SK-N-SH treated with all-trans-retinoic acid at 6 μM for 48 hours (cell line): ENCODE measurements at regions not wholly inside any gene's neighbourhood (a gene's known extent, or its start where the extent isn't known, plus 50 kb on each side); places are given as distances from the start of the nearest gene placed in this dataset.

Experiments
- ATAC-seq: fragments of 200-7000 bp; cut with Tn5 transposase; 3 replicates; pipeline ENCODE4 v1.9.1; 2020; ENCODE audit warnings: mild to moderate bottlenecking, moderate library complexity
- ARNTL ChIP-seq: fragments of 450-650 bp; formaldehyde crosslinking; IDR thresholded peaks from 2 replicates; pipeline ENCODE4 v1.5.0; 2020; ENCODE audit warnings: low read depth, mild to moderate bottlenecking, moderate library complexity, borderline replicate concordance
- BACH2 ChIP-seq: fragments of 250-450 bp; sonication (Bioruptor Pico); IDR thresholded peaks from 2 replicates; pipeline ENCODE4 v1.9.0; 2021; ENCODE audit warnings: mild to moderate bottlenecking, borderline replicate concordance
- CREB5 ChIP-seq: fragments of 250-450 bp; sonication (Bioruptor Pico); IDR thresholded peaks from 2 replicates; pipeline ENCODE4 v1.5.1; 2020; ENCODE audit warnings: low read depth, mild to moderate bottlenecking, moderate library complexity
- CSDC2 ChIP-seq: fragments of 250-450 bp; sonication (Bioruptor Pico); IDR thresholded peaks from 2 replicates; pipeline ENCODE4 v1.5.0; 2020; ENCODE audit warnings: mild to moderate bottlenecking, moderate library complexity
- CSRNP3 ChIP-seq: fragments of 250-450 bp; sonication (Bioruptor Pico); IDR thresholded peaks from 2 replicates; pipeline ENCODE4 v1.5.1; 2021; ENCODE audit warnings: mild to moderate bottlenecking, moderate library complexity
- GLIS3 ChIP-seq: fragments of 250-450 bp; sonication (Bioruptor Pico); IDR thresholded peaks from 2 replicates; pipeline ENCODE4 v1.5.0; 2020; ENCODE audit warnings: mild to moderate bottlenecking, moderate library complexity
- OSR1 ChIP-seq: fragments of 250-450 bp; sonication (Bioruptor Pico); IDR thresholded peaks from 2 replicates; pipeline ENCODE4 v1.8.0; 2022; ENCODE audit warnings: moderate library complexity, mild to moderate bottlenecking, inconsistent platforms
- POU6F1 ChIP-seq: fragments of 250-450 bp; sonication (Bioruptor Pico); IDR thresholded peaks from 2 replicates; pipeline ENCODE4 v1.8.0; 2021; ENCODE audit warnings: low read depth, mild to moderate bottlenecking, moderate library complexity, borderline replicate concordance
- PPARA ChIP-seq: fragments of 250-450 bp; sonication (Bioruptor Pico); IDR thresholded peaks from 2 replicates; pipeline ENCODE4 v1.5.0; 2020; ENCODE audit warnings: mild to moderate bottlenecking, borderline replicate concordance
- RARB ChIP-seq: fragments of 250-450 bp; sonication (Bioruptor Pico); IDR thresholded peaks from 2 replicates; pipeline ENCODE4 v1.8.0; 2021; ENCODE audit warnings: mild to moderate bottlenecking, moderate library complexity
- SNAI2 ChIP-seq: fragments of 250-450 bp; sonication (Bioruptor Pico); IDR thresholded peaks from 2 replicates; pipeline ENCODE4 v1.5.0; 2020; ENCODE audit warnings: mild to moderate bottlenecking, moderate library complexity
- TCF4 ChIP-seq: fragments of 250-450 bp; sonication (Bioruptor Pico); IDR thresholded peaks from 2 replicates; pipeline ENCODE4 v1.8.0; 2021; ENCODE audit warnings: mild to moderate bottlenecking, moderate library complexity, borderline replicate concordance
- TOX ChIP-seq: fragments of 250-450 bp; sonication (Bioruptor Pico); IDR thresholded peaks from 2 replicates; pipeline ENCODE4 v1.8.0; 2021; ENCODE audit warnings: mild to moderate bottlenecking, moderate library complexity, borderline replicate concordance
- TSHZ2 ChIP-seq: fragments of 250-450 bp; sonication (Bioruptor Pico); IDR thresholded peaks from 2 replicates; pipeline ENCODE4 v1.5.0; 2020; ENCODE audit warnings: mild to moderate bottlenecking, moderate library complexity
- ZC3H10 ChIP-seq: fragments of 250-450 bp; sonication (Bioruptor Pico); IDR thresholded peaks from 2 replicates; pipeline ENCODE4 v1.5.1; 2021; ENCODE audit warnings: mild to moderate bottlenecking, moderate library complexity
- ZFP3 ChIP-seq: fragments of 250-450 bp; sonication (Bioruptor Pico); IDR thresholded peaks from 2 replicates; pipeline ENCODE4 v1.5.0; 2020; ENCODE audit warnings: mild to moderate bottlenecking, moderate library complexity
- ZNF565 ChIP-seq: fragments of 450-650 bp; formaldehyde crosslinking; conservative IDR thresholded peaks from 2 replicates; pipeline ENCODE4 v1.5.0; 2020; ENCODE audit warnings: low read depth, mild to moderate bottlenecking, moderate library complexity
- ZNF70 ChIP-seq: fragments of 450-650 bp; formaldehyde crosslinking; IDR thresholded peaks from 2 replicates; pipeline ENCODE4 v1.5.0; 2020; ENCODE audit warnings: mild to moderate bottlenecking, moderate library complexity
- ZNF8 ChIP-seq: fragments of 450-650 bp; formaldehyde crosslinking; IDR thresholded peaks from 2 replicates; pipeline ENCODE4 v1.5.0; 2020; ENCODE audit warnings: mild to moderate bottlenecking, moderate library complexity

- peak; percentile 45; the same call in 2 of the 3 replicates for ATAC-seq
- TF ChIP-seq ZNF565 (no peak), TOX (CRISPR knock-in tag) (no peak), CREB5 (CRISPR knock-in tag) (no peak), POU6F1 (CRISPR knock-in tag) (no peak), BACH2 (CRISPR knock-in tag) (no peak), OSR1 (no peak), ARNTL (CRISPR knock-in tag) (no peak), ZC3H10 (CRISPR knock-in tag) (no peak), RARB (no peak), PPARA (CRISPR knock-in tag) (no peak), SNAI2 (CRISPR knock-in tag) (no peak), TSHZ2 (CRISPR knock-in tag) (no peak)
Measured at GRCh38 chrX:69229436-69229835, 64.2 kb upstream of the PJA1 start.

- TF ChIP-seq RARB (no peak), TCF4 (no peak), ZNF8 (no peak), CSDC2 (CRISPR knock-in tag) (no peak), SNAI2 (CRISPR knock-in tag) (no peak), ARNTL (CRISPR knock-in tag) (no peak), GLIS3 (no peak), CREB5 (CRISPR knock-in tag) (no peak), CSRNP3 (CRISPR knock-in tag) (no peak)
- no peak for ATAC-seq
Measured at GRCh38 chrX:69228732-69229131, 63.5 kb upstream of the PJA1 start.

GRCh38 chrX:69226459-69227158 lies 61.4 kb upstream of the PJA1 start:
- no peak for TF ChIP-seq PPARA (CRISPR knock-in tag)
- no peak for TF ChIP-seq GLIS3
- TF ChIP-seq CREB5 (CRISPR knock-in tag) = no peak
- TF ChIP-seq ARNTL (CRISPR knock-in tag) = no peak
- TF ChIP-seq ZFP3 = no peak
- TF ChIP-seq ZNF70 (CRISPR knock-in tag) = no peak
- TF ChIP-seq CSDC2 (CRISPR knock-in tag) = no peak
- no peak for TF ChIP-seq SNAI2 (CRISPR knock-in tag)
- no peak for TF ChIP-seq TCF4
- no peak for ATAC-seq
